ENCODE measurements at regions not wholly inside any gene's neighbourhood (a gene's known extent, or its start where the extent isn't known, plus 50 kb on each side); places are given as distances from the start of the nearest gene placed in this dataset.

DNA sequence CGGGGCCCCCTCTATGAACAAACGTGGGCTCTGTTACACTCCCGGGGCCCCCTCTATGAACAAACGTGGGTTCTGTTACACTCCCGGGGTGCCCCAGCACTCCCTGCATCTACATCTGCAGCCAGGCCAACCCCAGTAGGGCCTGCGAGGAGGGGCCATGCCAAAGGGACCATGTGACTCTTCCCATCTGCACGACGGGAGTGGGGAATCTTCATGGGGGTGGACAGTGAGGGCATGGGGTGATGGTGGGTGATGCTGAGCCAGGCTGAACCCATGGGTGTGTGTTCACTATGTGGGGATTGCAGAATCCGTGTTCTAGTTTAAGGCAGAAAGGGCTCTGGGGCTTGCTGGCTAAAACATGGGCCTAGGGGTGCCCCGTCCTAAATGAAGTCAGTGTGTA, 69.9 kb upstream of the ARHGEF7 start:
- DNase-seq (ENCODE audit: low read depth), result no peak
- TF ChIP-seq CTCF (conservative IDR thresholded peaks at IDR 0.05; ENCODE audit: low read depth, low read length), result no peak
- no peak overlapping the region for H3K4me3 ChIP-seq (ENCODE audit: low read depth, low read length)

DNA sequence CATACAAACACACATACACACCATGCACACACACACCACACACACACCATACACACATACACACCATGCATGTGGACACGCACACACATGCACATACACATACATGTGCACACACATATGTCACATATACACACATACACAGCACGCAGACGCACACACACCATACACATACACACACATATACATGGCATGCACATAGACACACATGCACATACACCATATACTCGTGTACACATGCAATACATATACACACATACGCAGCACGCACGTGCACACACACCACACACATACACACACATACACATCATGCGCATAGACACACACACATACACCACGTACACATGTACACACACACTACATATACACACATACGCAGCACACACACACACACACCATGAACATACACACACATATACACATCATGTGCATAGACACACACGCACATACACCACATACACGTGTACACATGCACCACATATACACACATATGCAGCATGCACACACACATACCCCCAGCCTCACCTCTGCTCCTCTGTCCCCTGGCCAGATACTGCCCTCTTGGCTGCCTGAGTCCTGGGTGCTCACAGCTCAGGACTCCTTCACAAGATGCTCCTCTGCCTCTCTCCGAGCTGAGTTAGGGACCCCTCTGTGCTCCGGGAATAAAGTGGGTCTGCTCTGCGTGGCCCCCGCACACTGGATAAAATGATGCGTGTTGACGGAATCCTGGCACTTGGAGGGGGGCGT, 70.9 kb upstream of the ARHGEF7 start:
- no peak for DNase-seq (ENCODE audit: low read depth)
- TF ChIP-seq CTCF (conservative IDR thresholded peaks at IDR 0.05; ENCODE audit: low read depth, low read length), result no peak
- no peak overlapping the region for H3K4me3 ChIP-seq (ENCODE audit: low read depth, low read length)

GRCh38 chr13:111043575-111043982, 71.5 kb upstream of the ARHGEF7 start:
- peak; percentile 66 for DNase-seq (ENCODE audit: low read depth)
- no peak overlapping the region for H3K4me3 ChIP-seq (ENCODE audit: low read depth, low read length)
- TF ChIP-seq CTCF (conservative IDR thresholded peaks at IDR 0.05; ENCODE audit: low read depth, low read length), result no peak

GRCh38 chr13:111042661-111043226, 72.4 kb upstream of the ARHGEF7 start:
- no peak for TF ChIP-seq CTCF (conservative IDR thresholded peaks at IDR 0.05; ENCODE audit: low read depth, low read length)
- no peak overlapping the region for H3K4me3 ChIP-seq (ENCODE audit: low read depth, low read length)
- no peak for DNase-seq (ENCODE audit: low read depth)

DNA sequence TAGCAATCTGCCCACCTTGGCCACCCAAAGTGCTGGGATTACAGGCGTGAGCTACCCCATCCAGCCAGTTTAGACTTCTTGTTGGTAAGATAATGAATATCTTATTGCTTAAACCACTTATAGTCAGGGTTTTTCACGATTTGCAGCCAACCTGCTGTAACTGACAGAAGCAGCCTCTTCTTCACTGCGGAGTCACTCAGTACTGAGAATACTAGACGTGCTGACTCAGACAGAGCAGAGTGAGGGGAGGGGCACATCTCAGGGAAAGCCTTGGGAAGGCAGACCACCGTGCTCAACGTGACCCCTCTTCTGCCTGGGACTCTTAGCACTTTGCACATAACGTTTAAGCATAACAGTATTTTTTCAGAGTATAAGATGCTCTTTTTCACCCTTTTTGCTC, 74.3 kb upstream of the ARHGEF7 start:
- H3K4me3 ChIP-seq (ENCODE audit: low read depth, low read length), result no peak overlapping the region
- no peak for TF ChIP-seq CTCF (conservative IDR thresholded peaks at IDR 0.05; ENCODE audit: low read depth, low read length)
- no peak for DNase-seq (ENCODE audit: low read depth)

DNA sequence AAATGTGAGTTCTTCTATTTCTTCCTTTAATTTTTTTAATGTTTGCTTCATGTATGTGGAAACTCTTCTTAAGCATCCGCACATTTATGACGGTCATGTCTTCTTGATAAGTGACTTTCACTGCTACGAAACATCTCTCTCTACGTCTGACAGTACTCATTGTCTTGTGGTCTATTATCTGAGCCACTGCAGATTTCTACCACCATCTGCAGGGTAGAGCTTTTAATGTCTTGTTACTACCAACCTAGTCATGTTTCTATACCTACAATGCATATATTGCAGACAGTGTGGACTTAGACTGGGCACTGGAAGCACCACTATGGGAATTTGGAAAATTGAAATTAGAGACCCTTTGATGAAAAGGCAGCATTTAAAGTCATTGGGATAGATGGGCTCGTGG, 75.4 kb upstream of the ARHGEF7 start:
- no peak for DNase-seq (ENCODE audit: low read depth)
- TF ChIP-seq CTCF (conservative IDR thresholded peaks at IDR 0.05; ENCODE audit: low read depth, low read length), result no peak
- H3K4me3 ChIP-seq (ENCODE audit: low read depth, low read length), result no peak overlapping the region

DNA sequence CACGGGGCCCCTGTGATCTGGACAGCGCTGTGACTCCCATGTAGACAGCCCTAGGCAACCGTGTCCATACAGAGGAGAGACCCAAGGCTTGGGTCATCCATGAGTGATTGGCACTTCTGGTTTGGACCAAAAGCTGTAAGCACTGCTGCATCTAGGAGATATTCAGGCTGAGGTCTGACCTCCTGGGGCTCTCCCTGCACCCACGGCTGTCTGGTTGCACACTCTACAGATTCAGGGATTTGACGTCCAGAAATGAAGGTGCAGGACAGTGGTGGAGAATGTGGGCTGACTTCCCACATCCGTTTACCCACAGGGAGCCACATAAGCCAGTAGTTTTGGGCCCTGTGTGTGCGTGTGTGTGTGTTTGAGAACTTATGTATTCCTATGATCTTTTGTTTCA, 76.2 kb upstream of the ARHGEF7 start:
- H3K4me3 ChIP-seq (ENCODE audit: low read depth, low read length), result no peak overlapping the region
- TF ChIP-seq CTCF (conservative IDR thresholded peaks at IDR 0.05; ENCODE audit: low read depth, low read length), result no peak
- DNase-seq (ENCODE audit: low read depth), result no peak
